Neural progenitor cell (in vitro differentiated cells): ENCODE measurements at regions not wholly inside any gene's neighbourhood (a gene's known extent, or its start where the extent isn't known, plus 50 kb on each side); places are given as distances from the start of the nearest gene placed in this dataset.

ENCODE experiments used
- CTCF ChIP-seq: fragments of 200-600 bp; sonication (generic); IDR thresholded peaks from 2 replicates; pipeline ENCODE4 v1.5.1; 2017; ENCODE audit warnings: antibody characterized with exemption, mild to moderate bottlenecking
- EZH2 ChIP-seq: fragments of 200-600 bp; sonication (generic); IDR thresholded peaks from 2 replicates; pipeline ENCODE4 v1.6.1; 2017; ENCODE audit warnings: antibody characterized with exemption, mild to moderate bottlenecking, moderate library complexity

- TF ChIP-seq CTCF (no peak), EZH2 (no peak)
Measured at GRCh38 chr10:109774121-109774440, 149.2 kb downstream of the XPNPEP1 start.
